HCT116 (cell line): ENCODE measurements at regions not wholly inside any gene's neighbourhood (a gene's known extent, or its start where the extent isn't known, plus 50 kb on each side); places are given as distances from the start of the nearest gene placed in this dataset.

Source experiments
- ATAC-seq: fragments of 200-7000 bp; cut with Tn5 transposase; 2 replicates; pipeline ENCODE4 v1.9.1; 2020; ENCODE audit warnings: mild to moderate bottlenecking, moderate library complexity
- BruUV-seq: library from RNA; stranded (reverse); fragments of 400-500 nt; replicated peaks from 2 replicates; lab custom pipeline; 2021; lab: Mats Ljungman, UMichigan
- CTCF ChIA-PET: fragments of 300-600 bp; sonication (Branson Sonifier 250); formaldehyde crosslinking; loops from one replicate; lab custom pipeline; 2021; ENCODE audit warnings: antibody characterized with exemption; lab: Charles Lee
- POLR2A ChIA-PET: fragments of 300-600, 350-600 bp; sonication (Branson Sonifier 250); formaldehyde crosslinking; loops from one replicate; lab custom pipeline; 2021; ENCODE audit warnings: antibody characterized with exemption; lab: Charles Lee
- RAD21 ChIA-PET, 2 experiments: fragments of 300-600 bp; sonication (Branson Sonifier 250); formaldehyde crosslinking; loops; one replicate each; lab custom pipeline; 2023; ENCODE audit warnings: low total read pairs in 2 of 2; ENCODE audit not compliant: uncharacterized antibody in 2 of 2, unreplicated experiment in 2 of 2, low non-redundant PET in 1 of 2; lab: Charles Lee
- DNase-seq: peaks from one replicate; pipeline ENCODE4 v3.0.0-alpha.2; 2010; ENCODE audit warnings: low read depth, low spot score
- H2AFZ ChIP-seq: fragments of 200-600 bp; shearing (Covaris generic), sonication (generic); 2 replicates; pipeline ENCODE4 v1.6.1; 2017; ENCODE audit warnings: low read depth, mixed run types, mixed read lengths, antibody characterized with exemption, low read length; ENCODE audit not compliant: poor library complexity, severe bottlenecking
- H3K27ac ChIP-seq: 2 replicates; pipeline ENCODE4 v1.5.1; 2012; ENCODE audit warnings: low read depth, low read length
- H3K27me3 ChIP-seq: fragments of 200-600 bp; sonication (generic); 2 replicates; pipeline ENCODE4 v1.6.1; 2016; ENCODE audit warnings: mixed run types, low read length, mixed read lengths; ENCODE audit not compliant: insufficient read depth
- H3K36me3 ChIP-seq, 2 experiments: fragments of 200-500 bp in 1 of 2; fragments of 200-600 bp in 1 of 2; sonication (Bioruptor generic) in 1 of 2; sonication (generic) in 1 of 2; 2 replicates each; pipeline versions ENCODE4 v1.5.1 to v1.6.1; 2014 to 2016; ENCODE audit warnings: low read length in 2 of 2, inconsistent platforms in 1 of 2, mixed read lengths in 1 of 2, mixed run types in 1 of 2; ENCODE audit not compliant: insufficient read depth in 2 of 2, control insufficient read depth in 1 of 2
- H3K4me1 ChIP-seq, 2 experiments: fragments of 200-600 bp in 1 of 2; sonication (generic) in 1 of 2; 2 replicates each; pipeline versions ENCODE4 v1.5.1 to v1.6.1; 2012 to 2017; ENCODE audit warnings: low read length in 2 of 2, inconsistent platforms in 1 of 2, mild to moderate bottlenecking in 1 of 2, mixed read lengths in 1 of 2, mixed run types in 1 of 2, moderate library complexity in 1 of 2; ENCODE audit not compliant: insufficient read depth in 2 of 2, control insufficient read depth in 1 of 2
- H3K4me2 ChIP-seq: fragments of 200-600 bp; sonication (generic); 2 replicates; pipeline ENCODE4 v1.6.1; 2017; ENCODE audit warnings: mixed run types, low read length, mixed read lengths
- H3K4me3 ChIP-seq, 2 experiments: fragments of 200-600 bp in 1 of 2; sonication (generic) in 1 of 2; replicated peaks in 1 of 2; 2 replicates each; pipeline ENCODE4 v1.5.1; 2011 to 2016; ENCODE audit warnings: low read length in 2 of 2, control low read depth in 1 of 2, low read depth in 1 of 2, mild to moderate bottlenecking in 1 of 2, mixed read lengths in 1 of 2, mixed run types in 1 of 2
- H3K79me2 ChIP-seq: fragments of 200-600 bp; sonication (generic); 2 replicates; pipeline ENCODE4 v1.6.1; 2017; ENCODE audit warnings: mild to moderate bottlenecking, mixed run types, low read length, moderate library complexity, mixed read lengths; ENCODE audit not compliant: insufficient read depth
- H3K9ac ChIP-seq: fragments of 200-600 bp; sonication (generic); 2 replicates; pipeline ENCODE4 v1.6.1; 2016; ENCODE audit warnings: low read length, mixed read lengths
- H3K9me2 ChIP-seq: fragments of 200-600 bp; sonication (generic), shearing (Covaris generic); 2 replicates; pipeline ENCODE4 v1.6.1; 2017; ENCODE audit warnings: mixed run types, mild to moderate bottlenecking, moderate library complexity; ENCODE audit not compliant: insufficient read depth
- H3K9me3 ChIP-seq, 2 experiments: fragments of 200-500 bp in 1 of 2; fragments of 200-600 bp in 1 of 2; sonication (Bioruptor generic) in 1 of 2; sonication (generic) in 1 of 2; 2 replicates each; pipeline ENCODE4 v1.6.1; 2014 to 2017; ENCODE audit warnings: low read length in 2 of 2, mixed read lengths in 2 of 2, inconsistent platforms in 1 of 2, low read depth in 1 of 2, mild to moderate bottlenecking in 1 of 2, mixed run types in 1 of 2, moderate library complexity in 1 of 2; ENCODE audit not compliant: control insufficient read depth in 1 of 2, insufficient read depth in 1 of 2
- H4K20me1 ChIP-seq: fragments of 200-600 bp; sonication (generic), shearing (Covaris generic); 2 replicates; pipeline ENCODE4 v1.6.1; 2017; ENCODE audit warnings: mixed run types, mild to moderate bottlenecking, moderate library complexity; ENCODE audit not compliant: insufficient read depth
- ATF3 ChIP-seq: IDR thresholded peaks from 2 replicates; pipeline ENCODE4 v1.6.1; 2012
- EGR1 ChIP-seq: IDR thresholded peaks from 2 replicates; pipeline ENCODE4 v1.6.1; 2012; ENCODE audit warnings: low read depth
- EZH2phosphoT487 ChIP-seq: fragments of 200-600 bp; IDR thresholded peaks from 2 replicates; pipeline ENCODE4 v1.6.1; 2018; ENCODE audit warnings: antibody characterized with exemption, borderline replicate concordance
- FOSL1 ChIP-seq: IDR thresholded peaks from 2 replicates; pipeline ENCODE4 v1.6.1; 2012; ENCODE audit warnings: low read depth
- JUND ChIP-seq: IDR thresholded peaks from 2 replicates; pipeline ENCODE4 v1.6.1; 2012
- MAX ChIP-seq: IDR thresholded peaks from 2 replicates; pipeline ENCODE4 v1.6.1; 2012
- POLR2A ChIP-seq: IDR thresholded peaks from 2 replicates; pipeline ENCODE4 v1.7.0; 2011; ENCODE audit warnings: borderline replicate concordance; ENCODE audit not compliant: insufficient read depth, insufficient read length; ENCODE audit errors: extremely low read depth
- POLR2AphosphoS5 ChIP-seq: IDR thresholded peaks from 2 replicates; pipeline ENCODE4 v1.6.1; 2011; ENCODE audit warnings: mild to moderate bottlenecking, low read depth, low read length, moderate library complexity
- RAD21 ChIP-seq: IDR thresholded peaks from 2 replicates; pipeline ENCODE4 v1.6.1; 2012; ENCODE audit warnings: low read depth, mild to moderate bottlenecking
- SP1 ChIP-seq: IDR thresholded peaks from 2 replicates; pipeline ENCODE4 v1.6.1; 2012; ENCODE audit warnings: low read depth
- SRF ChIP-seq: IDR thresholded peaks from 2 replicates; pipeline ENCODE4 v1.6.1; 2012; ENCODE audit warnings: low read depth
- YY1 ChIP-seq: IDR thresholded peaks from 2 replicates; pipeline ENCODE4 v1.6.1; 2011; ENCODE audit warnings: low read length, low read depth, moderate library complexity, mild to moderate bottlenecking; ENCODE audit not compliant: insufficient replicate concordance; ENCODE audit errors: extremely low read depth
- ZBTB33 ChIP-seq: IDR thresholded peaks from 2 replicates; pipeline ENCODE4 v1.6.1; 2011; ENCODE audit warnings: mild to moderate bottlenecking, low read length, moderate library complexity; ENCODE audit not compliant: insufficient replicate concordance; ENCODE audit errors: extremely low read depth
- ZFX ChIP-seq: fragments of 450-650 bp; IDR thresholded peaks from 2 replicates; pipeline ENCODE4 v1.6.1; 2017
- intact Hi-C: fragments of 100-400 bp; cut with micrococcal nuclease; formaldehyde crosslinking; loops from 2 replicates; pipeline ENCODE4 v1.10.0; 2022
- TF ChIP-seq, protein P1 (sequence below), 3 experiments: fragments of 200-600 bp in 1 of 3; sonication (generic) in 1 of 3; IDR thresholded peaks in 2 of 3; conservative IDR thresholded peaks in 1 of 3; 2 replicates each; pipeline ENCODE4 v1.5.1; 2012 to 2017; ENCODE audit warnings: low read depth in 2 of 3, low read length in 2 of 3, antibody characterized with exemption in 1 of 3, borderline replicate concordance in 1 of 3, control low read depth in 1 of 3, mild to moderate bottlenecking in 1 of 3, mixed read lengths in 1 of 3, mixed run types in 1 of 3, moderate library complexity in 1 of 3; ENCODE audit not compliant: insufficient read depth in 1 of 3

DNA sequence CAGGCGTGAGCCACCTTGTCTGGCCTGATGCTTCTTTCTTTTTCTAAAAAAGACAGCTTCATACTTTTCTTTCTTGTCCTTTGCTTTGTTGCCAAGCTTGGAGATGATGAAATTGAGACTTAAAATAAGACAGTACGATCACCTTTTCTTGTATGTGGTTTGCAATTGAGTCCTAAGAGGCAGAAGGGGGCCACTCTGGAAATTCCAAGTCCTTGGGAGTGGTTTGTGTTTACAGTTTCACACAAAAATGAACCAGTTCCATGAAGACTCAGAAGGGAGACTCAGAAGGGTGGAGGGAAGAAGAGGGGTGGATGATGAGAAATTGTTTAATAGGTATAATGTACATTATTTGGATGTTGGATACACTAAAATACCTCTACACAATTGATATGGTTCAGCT lies 70.7 kb upstream of the TNS3 start:
- intact Hi-C loops, result no loop called here
- Histone ChIP-seq H3K79me2 (no peaks in the 10 kb centered on the region), H2AFZ (no peak overlapping the region), H3K27me3 (no peaks in the 10 kb centered on the region), H3K9me3 (no peaks in the 10 kb centered on the region), H4K20me1 (no peaks in the 10 kb centered on the region), H3K27ac (no peak overlapping the region), H3K4me1 (no peaks in the 10 kb centered on the region; a peak in 1 of 4 replicates), H3K4me2 (no peak overlapping the region), H3K36me3 (no peaks in the 10 kb centered on the region), H3K4me3 (no peak overlapping the region), H3K9ac (no peak overlapping the region), H3K9me2 (no peaks in the 10 kb centered on the region)
- ChIA-PET CTCF (no interaction called here), RAD21 (no interaction called here), POLR2A (no interaction called here)
- no peak for TF ChIP-seq ATF3
- TF ChIP-seq MAX, result no peak
- no peak for TF ChIP-seq POLR2AphosphoS5
- no peak for TF ChIP-seq POLR2A
- no peak for TF ChIP-seq SP1
- TF ChIP-seq ZBTB33, result no peak
- no peak for TF ChIP-seq SRF
- TF ChIP-seq JUND, result no peak
- no peak for TF ChIP-seq EZH2phosphoT487
- TF ChIP-seq RAD21, result no peak
- TF ChIP-seq FOSL1, result no peak
- TF ChIP-seq, protein P1, sequence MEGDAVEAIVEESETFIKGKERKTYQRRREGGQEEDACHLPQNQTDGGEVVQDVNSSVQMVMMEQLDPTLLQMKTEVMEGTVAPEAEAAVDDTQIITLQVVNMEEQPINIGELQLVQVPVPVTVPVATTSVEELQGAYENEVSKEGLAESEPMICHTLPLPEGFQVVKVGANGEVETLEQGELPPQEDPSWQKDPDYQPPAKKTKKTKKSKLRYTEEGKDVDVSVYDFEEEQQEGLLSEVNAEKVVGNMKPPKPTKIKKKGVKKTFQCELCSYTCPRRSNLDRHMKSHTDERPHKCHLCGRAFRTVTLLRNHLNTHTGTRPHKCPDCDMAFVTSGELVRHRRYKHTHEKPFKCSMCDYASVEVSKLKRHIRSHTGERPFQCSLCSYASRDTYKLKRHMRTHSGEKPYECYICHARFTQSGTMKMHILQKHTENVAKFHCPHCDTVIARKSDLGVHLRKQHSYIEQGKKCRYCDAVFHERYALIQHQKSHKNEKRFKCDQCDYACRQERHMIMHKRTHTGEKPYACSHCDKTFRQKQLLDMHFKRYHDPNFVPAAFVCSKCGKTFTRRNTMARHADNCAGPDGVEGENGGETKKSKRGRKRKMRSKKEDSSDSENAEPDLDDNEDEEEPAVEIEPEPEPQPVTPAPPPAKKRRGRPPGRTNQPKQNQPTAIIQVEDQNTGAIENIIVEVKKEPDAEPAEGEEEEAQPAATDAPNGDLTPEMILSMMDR (IDR thresholded peaks at IDR 0.05 in 2 of 3, conservative IDR thresholded peaks at IDR 0.05 in 1 of 3; ENCODE audit: borderline replicate concordance in 1 of 3, insufficient read depth in 1 of 3, low read depth in 2 of 3, low read length in 2 of 3), result no peak
- TF ChIP-seq EGR1, result no peak
- no peak for TF ChIP-seq ZFX
- no peak for TF ChIP-seq YY1
- no TSS peak for BruUV-seq
- DNase-seq (no peak), ATAC-seq (no peak)
